GM23338 (cell line): ENCODE measurements at regions not wholly inside any gene's neighbourhood (a gene's known extent, or its start where the extent isn't known, plus 50 kb on each side); places are given as distances from the start of the nearest gene placed in this dataset.

Experiments used
- CREB1 ChIP-seq: fragments of 250-450 bp; sonication (Bioruptor Pico); IDR thresholded peaks from 2 replicates; pipeline ENCODE4 v1.5.0; 2020; ENCODE audit warnings: low read depth, mild to moderate bottlenecking, moderate library complexity
- EZH2 ChIP-seq: fragments of 200-600 bp; sonication (generic); IDR thresholded peaks from one replicate; pipeline ENCODE4 v1.8.0; 2017; ENCODE audit warnings: antibody characterized with exemption, mild to moderate bottlenecking, low read depth; ENCODE audit not compliant: unreplicated experiment
- EZH2phosphoT487 ChIP-seq: fragments of 200-600 bp; sonication (generic); IDR thresholded peaks from one replicate; pipeline ENCODE4 v1.8.1; 2018; ENCODE audit warnings: antibody characterized with exemption; ENCODE audit not compliant: unreplicated experiment
- JUNB ChIP-seq: IDR thresholded peaks from one replicate; pipeline ENCODE4 v1.6.1; 2016; ENCODE audit warnings: antibody characterized with exemption; ENCODE audit not compliant: unreplicated experiment
- NANOG ChIP-seq: IDR thresholded peaks from 2 replicates; pipeline ENCODE4 v1.6.1; 2016; ENCODE audit warnings: antibody characterized with exemption, borderline replicate concordance
- POLR2AphosphoS5 ChIP-seq: IDR thresholded peaks from 2 replicates; pipeline ENCODE4 v1.6.1; 2016; ENCODE audit warnings: antibody characterized with exemption, low read depth
- ZNF114 ChIP-seq: fragments of 250-450 bp; sonication (Bioruptor Pico); IDR thresholded peaks from 2 replicates; pipeline ENCODE4 v1.5.0; 2020; ENCODE audit warnings: mild to moderate bottlenecking, moderate library complexity
- ZNF331 ChIP-seq: fragments of 250-450 bp; sonication (Bioruptor Pico); IDR thresholded peaks from 2 replicates; pipeline ENCODE4 v1.5.0; 2020; ENCODE audit warnings: low read depth, mild to moderate bottlenecking, moderate library complexity
- TF ChIP-seq, protein P1 (sequence below), 2 experiments: fragments of 200-600 bp in 1 of 2; sonication (generic) in 1 of 2; conservative IDR thresholded peaks; 2 replicates each; pipeline versions ENCODE4 v1.5.1 to v1.6.1; 2016 to 2017; ENCODE audit warnings: antibody characterized with exemption in 2 of 2, low read depth in 2 of 2, mild to moderate bottlenecking in 2 of 2, moderate library complexity in 1 of 2
- TF ChIP-seq, protein P2 (sequence below): fragments of 250-450 bp; sonication (Bioruptor Pico); IDR thresholded peaks from 2 replicates; pipeline ENCODE4 v1.5.0; 2020; ENCODE audit warnings: mild to moderate bottlenecking, moderate library complexity
- TF ChIP-seq, protein P3 (sequence below): IDR thresholded peaks from one replicate; pipeline ENCODE4 v1.6.1; 2018; ENCODE audit warnings: antibody characterized with exemption; ENCODE audit not compliant: unreplicated experiment
- TF ChIP-seq, protein P4 (sequence below): IDR thresholded peaks from 2 replicates; pipeline ENCODE4 v1.6.1; 2016; ENCODE audit warnings: antibody characterized with exemption

DNA sequence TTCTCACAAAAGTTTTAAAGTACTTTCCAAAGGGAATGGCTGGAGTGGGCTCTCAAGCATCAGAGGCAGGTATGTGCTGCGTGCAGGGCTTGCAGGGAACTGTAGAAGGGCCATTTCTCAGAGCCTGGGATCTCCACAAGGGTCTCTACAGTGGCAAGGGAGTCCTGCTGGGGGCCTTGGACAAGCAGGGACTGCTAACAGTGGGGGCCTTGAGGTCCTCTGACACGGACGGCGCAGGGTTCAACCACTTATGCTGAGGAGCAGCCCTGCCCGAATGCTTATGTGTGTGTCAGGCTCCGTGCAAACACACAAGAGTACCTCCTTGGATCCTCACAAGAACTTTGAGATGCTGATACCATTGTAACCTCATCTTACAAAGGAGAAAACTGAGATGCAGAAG is 342.1 kb upstream of the COBL start:
- TF ChIP-seq, protein P1, sequence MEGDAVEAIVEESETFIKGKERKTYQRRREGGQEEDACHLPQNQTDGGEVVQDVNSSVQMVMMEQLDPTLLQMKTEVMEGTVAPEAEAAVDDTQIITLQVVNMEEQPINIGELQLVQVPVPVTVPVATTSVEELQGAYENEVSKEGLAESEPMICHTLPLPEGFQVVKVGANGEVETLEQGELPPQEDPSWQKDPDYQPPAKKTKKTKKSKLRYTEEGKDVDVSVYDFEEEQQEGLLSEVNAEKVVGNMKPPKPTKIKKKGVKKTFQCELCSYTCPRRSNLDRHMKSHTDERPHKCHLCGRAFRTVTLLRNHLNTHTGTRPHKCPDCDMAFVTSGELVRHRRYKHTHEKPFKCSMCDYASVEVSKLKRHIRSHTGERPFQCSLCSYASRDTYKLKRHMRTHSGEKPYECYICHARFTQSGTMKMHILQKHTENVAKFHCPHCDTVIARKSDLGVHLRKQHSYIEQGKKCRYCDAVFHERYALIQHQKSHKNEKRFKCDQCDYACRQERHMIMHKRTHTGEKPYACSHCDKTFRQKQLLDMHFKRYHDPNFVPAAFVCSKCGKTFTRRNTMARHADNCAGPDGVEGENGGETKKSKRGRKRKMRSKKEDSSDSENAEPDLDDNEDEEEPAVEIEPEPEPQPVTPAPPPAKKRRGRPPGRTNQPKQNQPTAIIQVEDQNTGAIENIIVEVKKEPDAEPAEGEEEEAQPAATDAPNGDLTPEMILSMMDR (conservative IDR thresholded peaks at IDR 0.05; ENCODE audit: low read depth in 2 of 2): no peak
- TF ChIP-seq EZH2 (no peak), EZH2phosphoT487 (no peak), CREB1 (CRISPR knock-in tag) (no peak), POLR2AphosphoS5 (no peak), JUNB (no peak), ZNF114 (CRISPR knock-in tag) (no peak), ZNF331 (CRISPR knock-in tag) (no peak), NANOG (no peak)
- TF ChIP-seq, protein P2, sequence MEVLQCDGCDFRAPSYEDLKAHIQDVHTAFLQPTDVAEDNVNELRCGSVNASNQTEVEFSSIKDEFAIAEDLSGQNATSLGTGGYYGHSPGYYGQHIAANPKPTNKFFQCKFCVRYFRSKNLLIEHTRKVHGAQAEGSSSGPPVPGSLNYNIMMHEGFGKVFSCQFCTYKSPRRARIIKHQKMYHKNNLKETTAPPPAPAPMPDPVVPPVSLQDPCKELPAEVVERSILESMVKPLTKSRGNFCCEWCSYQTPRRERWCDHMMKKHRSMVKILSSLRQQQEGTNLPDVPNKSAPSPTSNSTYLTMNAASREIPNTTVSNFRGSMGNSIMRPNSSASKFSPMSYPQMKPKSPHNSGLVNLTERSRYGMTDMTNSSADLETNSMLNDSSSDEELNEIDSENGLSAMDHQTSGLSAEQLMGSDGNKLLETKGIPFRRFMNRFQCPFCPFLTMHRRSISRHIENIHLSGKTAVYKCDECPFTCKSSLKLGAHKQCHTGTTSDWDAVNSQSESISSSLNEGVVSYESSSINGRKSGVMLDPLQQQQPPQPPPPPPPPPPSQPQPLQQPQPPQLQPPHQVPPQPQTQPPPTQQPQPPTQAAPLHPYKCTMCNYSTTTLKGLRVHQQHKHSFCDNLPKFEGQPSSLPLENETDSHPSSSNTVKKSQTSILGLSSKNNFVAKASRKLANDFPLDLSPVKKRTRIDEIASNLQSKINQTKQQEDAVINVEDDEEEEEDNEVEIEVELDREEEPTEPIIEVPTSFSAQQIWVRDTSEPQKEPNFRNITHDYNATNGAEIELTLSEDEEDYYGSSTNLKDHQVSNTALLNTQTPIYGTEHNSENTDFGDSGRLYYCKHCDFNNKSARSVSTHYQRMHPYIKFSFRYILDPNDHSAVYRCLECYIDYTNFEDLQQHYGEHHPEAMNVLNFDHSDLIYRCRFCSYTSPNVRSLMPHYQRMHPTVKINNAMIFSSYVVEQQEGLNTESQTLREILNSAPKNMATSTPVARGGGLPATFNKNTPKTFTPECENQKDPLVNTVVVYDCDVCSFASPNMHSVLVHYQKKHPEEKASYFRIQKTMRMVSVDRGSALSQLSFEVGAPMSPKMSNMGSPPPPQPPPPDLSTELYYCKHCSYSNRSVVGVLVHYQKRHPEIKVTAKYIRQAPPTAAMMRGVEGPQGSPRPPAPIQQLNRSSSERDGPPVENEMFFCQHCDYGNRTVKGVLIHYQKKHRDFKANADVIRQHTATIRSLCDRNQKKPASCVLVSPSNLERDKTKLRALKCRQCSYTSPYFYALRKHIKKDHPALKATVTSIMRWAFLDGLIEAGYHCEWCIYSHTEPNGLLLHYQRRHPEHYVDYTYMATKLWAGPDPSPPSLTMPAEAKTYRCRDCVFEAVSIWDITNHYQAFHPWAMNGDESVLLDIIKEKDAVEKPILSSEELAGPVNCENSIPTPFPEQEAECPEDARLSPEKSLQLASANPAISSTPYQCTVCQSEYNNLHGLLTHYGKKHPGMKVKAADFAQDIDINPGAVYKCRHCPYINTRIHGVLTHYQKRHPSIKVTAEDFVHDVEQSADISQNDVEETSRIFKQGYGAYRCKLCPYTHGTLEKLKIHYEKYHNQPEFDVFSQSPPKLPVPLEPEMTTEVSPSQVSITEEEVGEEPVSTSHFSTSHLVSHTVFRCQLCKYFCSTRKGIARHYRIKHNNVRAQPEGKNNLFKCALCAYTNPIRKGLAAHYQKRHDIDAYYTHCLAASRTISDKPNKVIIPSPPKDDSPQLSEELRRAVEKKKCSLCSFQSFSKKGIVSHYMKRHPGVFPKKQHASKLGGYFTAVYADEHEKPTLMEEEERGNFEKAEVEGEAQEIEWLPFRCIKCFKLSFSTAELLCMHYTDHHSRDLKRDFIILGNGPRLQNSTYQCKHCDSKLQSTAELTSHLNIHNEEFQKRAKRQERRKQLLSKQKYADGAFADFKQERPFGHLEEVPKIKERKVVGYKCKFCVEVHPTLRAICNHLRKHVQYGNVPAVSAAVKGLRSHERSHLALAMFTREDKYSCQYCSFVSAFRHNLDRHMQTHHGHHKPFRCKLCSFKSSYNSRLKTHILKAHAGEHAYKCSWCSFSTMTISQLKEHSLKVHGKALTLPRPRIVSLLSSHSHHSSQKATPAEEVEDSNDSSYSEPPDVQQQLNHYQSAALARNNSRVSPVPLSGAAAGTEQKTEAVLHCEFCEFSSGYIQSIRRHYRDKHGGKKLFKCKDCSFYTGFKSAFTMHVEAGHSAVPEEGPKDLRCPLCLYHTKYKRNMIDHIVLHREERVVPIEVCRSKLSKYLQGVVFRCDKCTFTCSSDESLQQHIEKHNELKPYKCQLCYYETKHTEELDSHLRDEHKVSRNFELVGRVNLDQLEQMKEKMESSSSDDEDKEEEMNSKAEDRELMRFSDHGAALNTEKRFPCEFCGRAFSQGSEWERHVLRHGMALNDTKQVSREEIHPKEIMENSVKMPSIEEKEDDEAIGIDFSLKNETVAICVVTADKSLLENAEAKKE: no peak
- TF ChIP-seq, protein P3, sequence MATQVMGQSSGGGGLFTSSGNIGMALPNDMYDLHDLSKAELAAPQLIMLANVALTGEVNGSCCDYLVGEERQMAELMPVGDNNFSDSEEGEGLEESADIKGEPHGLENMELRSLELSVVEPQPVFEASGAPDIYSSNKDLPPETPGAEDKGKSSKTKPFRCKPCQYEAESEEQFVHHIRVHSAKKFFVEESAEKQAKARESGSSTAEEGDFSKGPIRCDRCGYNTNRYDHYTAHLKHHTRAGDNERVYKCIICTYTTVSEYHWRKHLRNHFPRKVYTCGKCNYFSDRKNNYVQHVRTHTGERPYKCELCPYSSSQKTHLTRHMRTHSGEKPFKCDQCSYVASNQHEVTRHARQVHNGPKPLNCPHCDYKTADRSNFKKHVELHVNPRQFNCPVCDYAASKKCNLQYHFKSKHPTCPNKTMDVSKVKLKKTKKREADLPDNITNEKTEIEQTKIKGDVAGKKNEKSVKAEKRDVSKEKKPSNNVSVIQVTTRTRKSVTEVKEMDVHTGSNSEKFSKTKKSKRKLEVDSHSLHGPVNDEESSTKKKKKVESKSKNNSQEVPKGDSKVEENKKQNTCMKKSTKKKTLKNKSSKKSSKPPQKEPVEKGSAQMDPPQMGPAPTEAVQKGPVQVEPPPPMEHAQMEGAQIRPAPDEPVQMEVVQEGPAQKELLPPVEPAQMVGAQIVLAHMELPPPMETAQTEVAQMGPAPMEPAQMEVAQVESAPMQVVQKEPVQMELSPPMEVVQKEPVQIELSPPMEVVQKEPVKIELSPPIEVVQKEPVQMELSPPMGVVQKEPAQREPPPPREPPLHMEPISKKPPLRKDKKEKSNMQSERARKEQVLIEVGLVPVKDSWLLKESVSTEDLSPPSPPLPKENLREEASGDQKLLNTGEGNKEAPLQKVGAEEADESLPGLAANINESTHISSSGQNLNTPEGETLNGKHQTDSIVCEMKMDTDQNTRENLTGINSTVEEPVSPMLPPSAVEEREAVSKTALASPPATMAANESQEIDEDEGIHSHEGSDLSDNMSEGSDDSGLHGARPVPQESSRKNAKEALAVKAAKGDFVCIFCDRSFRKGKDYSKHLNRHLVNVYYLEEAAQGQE: no peak
- TF ChIP-seq, protein P4, sequence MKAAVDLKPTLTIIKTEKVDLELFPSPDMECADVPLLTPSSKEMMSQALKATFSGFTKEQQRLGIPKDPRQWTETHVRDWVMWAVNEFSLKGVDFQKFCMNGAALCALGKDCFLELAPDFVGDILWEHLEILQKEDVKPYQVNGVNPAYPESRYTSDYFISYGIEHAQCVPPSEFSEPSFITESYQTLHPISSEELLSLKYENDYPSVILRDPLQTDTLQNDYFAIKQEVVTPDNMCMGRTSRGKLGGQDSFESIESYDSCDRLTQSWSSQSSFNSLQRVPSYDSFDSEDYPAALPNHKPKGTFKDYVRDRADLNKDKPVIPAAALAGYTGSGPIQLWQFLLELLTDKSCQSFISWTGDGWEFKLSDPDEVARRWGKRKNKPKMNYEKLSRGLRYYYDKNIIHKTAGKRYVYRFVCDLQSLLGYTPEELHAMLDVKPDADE: no peak
